HUES6 (cell line): ENCODE measurements at regions not wholly inside any gene's neighbourhood (a gene's known extent, or its start where the extent isn't known, plus 50 kb on each side); places are given as distances from the start of the nearest gene placed in this dataset.
"Not testable (repeated sequence)": the region's sequence is repeated elsewhere in the genome, so short reads cannot be mapped to it uniquely, and the experiment has no call there.

Experiments
- H3K27ac ChIP-seq: 2 replicates; pipeline ENCODE4 v1.7.0; 2013; ENCODE audit warnings: low read depth, mild to moderate bottlenecking, low read length, inconsistent platforms
- H3K27me3 ChIP-seq: 2 replicates; pipeline ENCODE4 v1.6.1; 2013; ENCODE audit warnings: low read length; ENCODE audit not compliant: control insufficient read depth, insufficient read depth
- H3K36me3 ChIP-seq: 2 replicates; pipeline ENCODE4 v1.6.1; 2013; ENCODE audit warnings: low read length; ENCODE audit not compliant: control insufficient read depth, insufficient read depth
- H3K4me1 ChIP-seq: 2 replicates; pipeline ENCODE4 v1.6.1; 2013; ENCODE audit warnings: low read length; ENCODE audit not compliant: control insufficient read depth, insufficient read depth
- H3K4me3 ChIP-seq: 2 replicates; pipeline ENCODE4 v1.5.1; 2013; ENCODE audit warnings: low read depth, low read length
- H3K9ac ChIP-seq: one replicate; pipeline ENCODE4 v1.6.1; 2013; ENCODE audit warnings: mild to moderate bottlenecking, low read length
- H3K9me3 ChIP-seq: 2 replicates; pipeline ENCODE4 v1.6.1; 2013; ENCODE audit warnings: low read depth, low read length; ENCODE audit not compliant: control insufficient read depth, insufficient read depth

- Histone ChIP-seq H3K36me3 (no peaks in the 10 kb centered on the region), H3K4me1 (no peaks in the 10 kb centered on the region), H3K9me3 (no peaks in the 10 kb centered on the region), H3K4me3 (no peak overlapping the region), H3K27me3 (no peaks in the 10 kb centered on the region), H3K27ac (no peak overlapping the region), H3K9ac (no peak overlapping the region)
Observed at GRCh38 chr16:26500326-26500725, 566.4 kb upstream of the C16orf82 start.

- Histone ChIP-seq H3K4me3 (no peak overlapping the region), H3K9ac (no peak overlapping the region), H3K27me3 (no peaks in the 10 kb centered on the region), H3K27ac (no peak overlapping the region), H3K9me3 (no peaks in the 10 kb centered on the region), H3K36me3 (no peaks in the 10 kb centered on the region), H3K4me1 (peaks cover 5% of the 10 kb centered on the region)
Observed at GRCh38 chr16:26505496-26505895, 561.2 kb upstream of the C16orf82 start.

- H3K4me3 ChIP-seq, H3K4me1 ChIP-seq: not testable (repeated sequence)
Observed at GRCh38 chr16:26508946-26509345, 557.8 kb upstream of the C16orf82 start.

GRCh38 chr16:26510924-26511323 lies 555.8 kb upstream of the C16orf82 start:
- Histone ChIP-seq H3K27ac (no peak overlapping the region), H3K4me1 (0 out of 2 replicates have a peak, but pooled peaks cover under 1% of the 10 kb centered on the region), H3K9ac (no peak overlapping the region), H3K27me3 (no peaks in the 10 kb centered on the region), H3K9me3 (no peaks in the 10 kb centered on the region), H3K4me3 (no peak overlapping the region), H3K36me3 (no peaks in the 10 kb centered on the region)

More at GRCh38 chr16:26508946-26509345, 557.8 kb upstream of the C16orf82 start:
- H3K36me3 ChIP-seq, H3K9ac ChIP-seq, H3K27me3 ChIP-seq, H3K27ac ChIP-seq, H3K9me3 ChIP-seq: not testable (repeated sequence)

GRCh38 chr16:26511463-26511862 lies 555.3 kb upstream of the C16orf82 start:
- Histone ChIP-seq H3K4me3 (no peak overlapping the region), H3K4me1 (no peaks in the 10 kb centered on the region)

GRCh38 chr16:26521626-26522025 lies 545.1 kb upstream of the C16orf82 start:
- no peak overlapping the region for H3K4me3 ChIP-seq
- no peak overlapping the region for H3K9ac ChIP-seq
- H3K36me3 ChIP-seq = no peaks in the 10 kb centered on the region
- H3K27ac ChIP-seq = no peak overlapping the region
- H3K27me3 ChIP-seq = no peaks in the 10 kb centered on the region
- no peaks in the 10 kb centered on the region for H3K4me1 ChIP-seq
- no peaks in the 10 kb centered on the region for H3K9me3 ChIP-seq

More at GRCh38 chr16:26511463-26511862, 555.3 kb upstream of the C16orf82 start:
- H3K36me3 ChIP-seq = no peaks in the 10 kb centered on the region
- no peak overlapping the region for H3K27ac ChIP-seq
- no peaks in the 10 kb centered on the region for H3K9me3 ChIP-seq
- H3K27me3 ChIP-seq = no peaks in the 10 kb centered on the region
- no peak overlapping the region for H3K9ac ChIP-seq

GRCh38 chr16:26524281-26524680 lies 542.4 kb upstream of the C16orf82 start:
- no peak overlapping the region for H3K27ac ChIP-seq
- H3K4me1 ChIP-seq = no peaks in the 10 kb centered on the region

GRCh38 chr16:26524846-26525245 lies 541.9 kb upstream of the C16orf82 start:
- H3K27ac ChIP-seq = no peak overlapping the region
- H3K9me3 ChIP-seq = no peaks in the 10 kb centered on the region
- H3K27me3 ChIP-seq = no peaks in the 10 kb centered on the region
- no peak overlapping the region for H3K9ac ChIP-seq
- no peaks in the 10 kb centered on the region for H3K36me3 ChIP-seq
- H3K4me3 ChIP-seq = no peak overlapping the region
- H3K4me1 ChIP-seq = no peaks in the 10 kb centered on the region

More at GRCh38 chr16:26524281-26524680, 542.4 kb upstream of the C16orf82 start:
- no peaks in the 10 kb centered on the region for H3K27me3 ChIP-seq
- H3K9ac ChIP-seq = no peak overlapping the region
- no peak overlapping the region for H3K4me3 ChIP-seq
- H3K9me3 ChIP-seq = no peaks in the 10 kb centered on the region
- H3K36me3 ChIP-seq = no peaks in the 10 kb centered on the region

- Histone ChIP-seq H3K9ac (no peak overlapping the region), H3K4me3 (no peak overlapping the region), H3K27ac (no peak overlapping the region), H3K27me3 (no peaks in the 10 kb centered on the region), H3K9me3 (no peaks in the 10 kb centered on the region), H3K36me3 (no peaks in the 10 kb centered on the region), H3K4me1 (peaks cover 5% of the 10 kb centered on the region)
Observed at GRCh38 chr16:26525856-26526255, 540.9 kb upstream of the C16orf82 start.

GRCh38 chr16:26526633-26527032 lies 540.1 kb upstream of the C16orf82 start:
- Histone ChIP-seq H3K9ac (no peak overlapping the region), H3K36me3 (no peaks in the 10 kb centered on the region), H3K27me3 (no peaks in the 10 kb centered on the region), H3K27ac (no peak overlapping the region), H3K9me3 (no peaks in the 10 kb centered on the region), H3K4me1 (peaks cover 6% of the 10 kb centered on the region), H3K4me3 (no peak overlapping the region)

- Histone ChIP-seq H3K4me1 (peaks cover 6% of the 10 kb centered on the region), H3K27ac (no peak overlapping the region), H3K36me3 (no peaks in the 10 kb centered on the region), H3K4me3 (no peak overlapping the region), H3K27me3 (no peaks in the 10 kb centered on the region), H3K9ac (no peak overlapping the region), H3K9me3 (no peaks in the 10 kb centered on the region)
Observed at GRCh38 chr16:26530584-26531289, 536.0 kb upstream of the C16orf82 start.
